ENCODE measurements at regions not wholly inside any gene's neighbourhood (a gene's known extent, or its start where the extent isn't known, plus 50 kb on each side); places are given as distances from the start of the nearest gene placed in this dataset.

DNA sequence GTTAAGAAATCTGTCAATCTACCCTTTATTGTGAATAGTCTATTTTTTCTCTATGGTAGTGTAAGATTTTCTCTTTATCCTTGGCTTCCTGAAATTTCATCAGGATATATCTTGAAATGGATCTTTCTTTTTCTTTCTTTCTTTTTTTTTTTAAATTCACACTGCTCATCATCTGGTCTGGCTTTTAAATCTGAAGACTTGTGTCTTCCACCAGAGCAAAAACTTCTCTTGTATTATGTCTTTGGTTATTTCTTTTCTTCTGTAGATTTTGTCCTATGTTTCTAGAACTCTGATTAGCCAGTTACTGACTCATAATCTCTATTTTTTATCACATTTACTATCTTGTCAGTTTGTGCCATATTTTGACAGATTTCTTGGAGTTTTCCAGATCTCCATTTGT, 133.8 kb upstream of the LMO4 start:
- DNase-seq (ENCODE audit: low read depth) = no peak

DNA sequence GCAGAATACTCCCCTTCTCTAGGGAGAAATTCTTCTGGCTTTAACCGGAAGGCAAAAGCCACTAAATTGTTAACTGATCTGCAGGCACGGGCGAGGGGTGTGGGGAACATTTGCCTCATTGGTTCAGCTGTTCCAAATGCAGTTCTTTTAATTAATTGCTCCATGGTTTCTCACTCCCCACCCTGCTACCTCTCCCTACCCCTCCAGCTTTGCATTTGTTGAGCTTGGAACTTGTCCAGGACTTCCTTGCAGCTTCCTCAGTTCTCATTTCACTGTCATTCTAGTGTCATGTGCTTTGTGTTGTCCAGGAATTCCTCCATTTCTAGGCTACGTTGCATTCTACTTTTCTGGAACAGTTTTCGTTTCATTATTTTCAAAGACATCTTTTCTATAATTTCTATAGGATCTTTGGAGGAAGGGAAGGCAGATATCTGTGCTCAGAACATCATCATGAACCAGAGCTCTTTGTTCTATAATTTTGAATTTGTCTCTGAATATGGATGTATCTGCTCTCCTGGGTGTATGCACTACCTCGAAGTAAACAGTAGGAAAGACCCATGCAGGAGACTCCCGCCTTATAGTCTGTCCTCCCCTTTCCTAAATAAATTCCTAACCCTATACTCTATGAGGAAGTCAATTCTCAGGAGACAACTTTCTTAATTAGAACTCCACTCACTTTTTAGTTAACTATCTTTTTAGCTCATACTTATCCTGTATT, 132.4 kb upstream of the LMO4 start:
- DNase-seq (ENCODE audit: low read depth) = no peak

DNA sequence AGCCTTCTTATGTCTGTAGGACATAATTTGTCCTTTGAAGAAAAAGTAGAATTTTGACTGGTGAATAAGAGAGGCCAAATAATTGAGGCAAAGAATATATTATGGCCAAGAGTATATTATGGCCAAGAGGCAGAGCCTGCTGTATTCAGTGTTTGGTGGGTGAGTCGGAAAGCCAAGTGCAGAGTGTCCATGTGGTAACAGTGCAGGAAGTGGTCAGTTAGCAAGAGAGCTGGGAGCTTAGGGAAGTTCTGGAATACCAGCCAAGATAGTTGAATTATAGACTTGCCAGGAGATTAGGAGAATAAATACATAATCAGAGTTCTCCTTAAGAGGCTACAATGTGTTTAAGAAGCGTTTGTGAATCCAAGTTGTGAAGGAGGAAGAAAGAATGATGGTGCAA, 131.5 kb upstream of the LMO4 start:
- no peak for DNase-seq (ENCODE audit: low read depth)

DNA sequence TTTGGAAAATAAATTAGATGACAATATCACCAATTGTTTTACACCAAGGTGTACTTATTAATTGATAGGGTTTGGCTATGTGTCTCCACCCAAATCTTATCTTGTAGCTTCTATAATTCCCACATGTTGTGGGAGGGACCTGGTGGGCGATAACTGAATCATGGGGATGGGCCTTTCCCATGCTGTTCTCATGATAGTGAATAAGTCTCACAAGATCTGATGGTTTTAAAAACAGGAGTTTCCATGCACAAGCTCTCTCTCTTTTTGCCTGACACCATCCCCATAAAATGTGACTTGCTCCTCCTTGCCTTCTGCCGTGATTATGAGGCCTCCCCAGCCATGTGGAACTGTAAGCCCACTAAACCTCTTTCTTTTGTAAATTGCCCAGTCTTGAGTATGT, 131.0 kb upstream of the LMO4 start:
- no peak for DNase-seq (ENCODE audit: low read depth)

DNA sequence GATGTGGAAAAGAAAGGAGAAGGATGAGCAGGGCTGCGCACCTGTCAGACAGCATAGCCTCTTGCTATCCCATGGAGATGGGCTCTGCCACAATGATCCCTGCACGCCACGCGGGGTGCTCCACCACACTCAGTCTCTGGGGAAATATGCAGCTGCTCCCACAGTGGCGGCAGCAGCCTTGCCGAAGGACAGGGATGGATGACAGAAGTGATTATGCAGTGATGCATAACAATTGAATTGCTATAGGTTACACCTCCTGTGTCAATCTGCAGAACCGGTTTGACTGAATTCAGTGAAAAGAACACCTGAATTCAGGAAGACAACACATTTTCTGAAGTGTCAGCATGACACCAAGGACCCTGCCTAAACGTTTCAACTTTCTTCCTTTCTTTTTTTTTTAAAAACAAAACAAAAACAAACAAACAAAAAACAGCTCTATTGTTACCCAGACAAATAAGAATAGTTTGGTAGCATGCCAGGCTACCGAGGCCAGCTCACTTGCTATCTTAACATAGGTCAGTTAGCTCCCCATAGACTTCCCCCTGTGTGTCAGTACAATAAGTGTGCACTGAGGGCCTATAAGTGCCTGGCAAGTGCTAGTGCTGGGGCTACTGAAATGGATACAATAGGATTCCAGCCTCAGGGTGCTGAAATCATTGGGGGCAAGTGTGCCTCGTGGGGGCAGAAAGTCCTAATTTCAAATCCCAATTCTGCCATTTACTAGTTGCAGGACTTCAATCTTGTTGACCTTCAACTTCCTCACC, 127.6 kb upstream of the LMO4 start:
- DNase-seq (ENCODE audit: low read depth) = no peak

DNA sequence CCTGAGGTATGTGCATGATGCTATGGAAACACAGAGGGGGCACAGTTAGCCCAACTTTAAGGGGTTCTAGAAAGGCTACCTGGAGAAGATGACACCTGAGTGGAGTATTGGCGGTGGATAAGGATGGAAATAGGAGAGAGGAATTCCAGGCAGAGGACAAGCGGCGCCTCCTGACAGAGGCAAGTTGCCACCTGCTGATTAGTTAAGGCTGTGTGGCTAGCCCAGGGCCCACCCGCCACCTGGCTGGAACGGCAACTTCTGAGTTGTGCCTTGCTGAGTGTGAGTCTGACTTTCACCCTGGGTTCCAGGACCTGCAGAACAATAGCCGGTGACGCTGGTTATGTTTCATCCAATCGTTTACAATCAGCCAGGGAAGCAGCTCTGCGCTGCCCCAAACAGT, 126.9 kb upstream of the LMO4 start:
- DNase-seq (ENCODE audit: low read depth) = no peak

DNA sequence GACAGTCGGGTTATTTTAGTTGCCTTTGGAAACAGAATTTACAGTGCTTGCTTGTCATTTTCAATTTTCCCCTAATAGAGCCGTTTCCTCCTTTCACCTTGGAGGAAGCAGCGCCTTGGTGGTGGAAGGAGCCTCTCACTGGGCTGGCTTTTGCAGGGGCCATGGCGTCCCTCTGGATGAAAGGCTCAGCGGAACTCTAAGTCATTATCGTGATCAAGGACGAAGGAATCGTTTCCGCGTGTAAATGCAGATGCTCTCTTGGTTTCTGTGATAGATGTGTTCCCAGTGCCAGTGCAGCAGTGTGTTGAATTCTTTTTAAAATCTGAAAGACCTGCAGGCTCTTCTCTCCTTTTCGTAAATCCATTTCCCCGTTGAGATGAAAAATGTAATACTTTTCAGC, 126.2 kb upstream of the LMO4 start:
- no peak for DNase-seq (ENCODE audit: low read depth)

DNA sequence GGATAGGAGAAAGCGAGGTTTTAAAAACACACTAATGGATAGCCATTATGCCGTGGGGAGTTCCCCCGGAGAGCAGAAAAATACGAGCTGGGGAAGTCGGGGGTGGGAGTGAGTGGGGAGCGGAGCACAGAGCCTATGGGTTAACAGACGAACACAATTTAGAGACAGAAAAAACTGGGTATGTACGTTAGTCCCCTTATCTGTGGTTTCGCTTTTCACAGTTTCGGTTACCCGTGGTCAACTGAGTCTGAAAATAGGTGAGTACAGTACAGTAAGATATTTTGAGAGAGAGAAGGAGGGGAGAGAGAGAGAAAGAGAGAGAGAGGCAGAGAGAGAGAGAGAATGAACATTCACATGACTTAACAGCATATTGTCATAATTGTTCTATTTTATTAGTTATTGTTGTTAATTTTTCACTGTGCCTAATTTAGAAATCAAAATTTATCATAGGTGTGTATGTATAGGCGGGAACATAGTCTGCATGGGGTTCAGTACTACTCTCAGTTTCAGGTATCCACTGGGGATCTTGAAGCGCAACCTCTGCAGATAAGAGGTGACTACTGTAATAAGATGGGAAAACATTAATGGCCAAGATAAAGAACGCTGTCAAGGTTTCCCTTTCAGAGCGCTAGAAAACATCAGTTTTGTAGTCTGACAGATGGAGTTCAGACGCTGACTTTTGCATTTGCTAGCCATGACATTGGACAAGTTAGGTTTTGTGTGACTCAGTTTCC, 125.6 kb upstream of the LMO4 start:
- no peak for DNase-seq (ENCODE audit: low read depth)

DNA sequence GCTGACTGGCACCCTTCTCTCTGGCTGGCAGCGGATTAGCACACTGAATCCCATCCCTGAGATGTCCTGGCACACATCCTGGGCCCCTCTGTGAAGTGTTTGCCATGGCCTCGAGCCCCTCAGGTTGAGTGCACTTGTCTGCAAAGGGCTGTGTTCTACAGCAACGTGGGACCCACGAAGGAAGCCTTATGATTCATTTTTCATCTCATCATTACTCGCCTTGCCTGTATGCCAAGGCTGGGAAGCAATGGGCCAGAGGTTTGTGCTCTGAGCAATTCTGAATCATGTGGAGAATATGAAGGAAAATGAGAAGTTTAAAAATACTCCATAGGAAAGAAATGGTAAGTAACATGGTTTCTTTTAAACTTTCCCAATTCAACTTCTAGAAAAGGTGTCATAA, 124.8 kb upstream of the LMO4 start:
- no peak for DNase-seq (ENCODE audit: low read depth)

DNA sequence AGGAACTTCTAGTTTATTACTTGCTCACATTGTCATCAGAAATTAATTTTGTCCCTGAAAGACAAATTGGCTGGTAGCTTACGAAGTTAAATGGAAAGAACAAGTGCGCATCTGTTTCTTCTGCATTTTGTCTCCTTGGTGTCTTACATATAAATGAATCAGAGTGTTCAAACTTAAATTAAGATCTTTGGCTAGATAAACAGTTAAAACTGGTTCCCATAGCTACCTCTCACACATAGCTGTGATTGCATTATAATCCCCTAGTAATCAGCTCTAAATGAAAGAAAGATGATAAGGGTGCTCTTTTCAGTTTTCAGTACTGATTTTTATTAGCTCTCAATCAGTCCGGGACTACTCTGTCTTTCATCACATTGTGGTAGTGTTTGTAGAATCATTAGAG, 124.2 kb upstream of the LMO4 start:
- DNase-seq (ENCODE audit: low read depth) = no peak

DNA sequence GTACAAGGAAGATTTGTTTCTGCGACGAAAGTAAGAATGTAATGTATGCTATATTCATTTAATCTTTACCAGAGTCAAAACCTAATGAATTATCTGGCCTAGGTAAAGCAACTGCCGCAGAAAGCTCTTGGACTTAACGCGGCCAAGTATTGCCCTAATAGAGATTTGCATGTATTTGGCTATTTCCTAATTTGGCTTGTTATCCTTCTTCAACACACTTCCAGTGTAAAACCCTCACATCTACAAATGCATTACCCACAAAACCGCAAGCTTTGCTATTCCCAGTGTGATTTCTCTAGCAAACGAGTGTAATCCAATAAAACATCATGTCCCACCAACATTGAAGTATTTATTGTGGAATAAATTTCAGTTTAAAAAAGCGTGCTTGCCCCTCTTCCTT, 123.8 kb upstream of the LMO4 start:
- DNase-seq (ENCODE audit: low read depth) = no peak

DNA sequence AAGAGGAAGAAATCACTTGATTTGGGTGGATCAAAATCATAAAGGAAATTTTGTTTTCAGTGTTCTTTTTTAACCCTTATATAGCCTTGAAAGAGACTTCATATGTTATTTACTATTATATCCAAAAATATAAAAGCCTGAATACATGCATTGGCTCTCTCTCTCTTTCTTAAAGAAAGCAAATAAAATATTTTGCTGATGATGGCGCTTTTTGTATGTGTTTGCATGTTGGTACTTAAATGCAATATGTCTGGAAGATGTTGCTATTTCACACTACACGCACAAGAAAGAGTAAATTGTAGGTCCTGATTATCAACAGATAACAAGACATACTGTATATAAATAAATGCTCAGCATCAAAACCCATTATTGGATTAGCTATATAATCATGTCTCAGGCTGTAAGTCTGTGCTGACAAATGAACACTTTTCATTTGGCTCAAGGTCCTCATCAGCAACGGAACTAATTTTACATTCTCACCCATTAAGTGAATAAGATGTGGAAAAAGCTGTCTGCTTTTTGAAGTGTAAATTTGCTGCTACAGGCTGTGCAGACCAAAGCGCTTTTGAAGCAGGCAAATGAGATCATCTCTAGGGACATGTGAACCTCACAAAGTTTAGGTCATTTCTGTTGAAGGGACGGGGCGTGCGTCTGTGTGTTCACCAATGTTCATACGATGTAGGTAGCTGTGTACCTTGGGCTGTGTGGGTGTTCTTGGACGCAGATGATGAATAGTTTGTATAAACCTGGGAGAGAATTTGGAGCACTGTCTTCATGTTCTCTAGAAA, 122.4 kb upstream of the LMO4 start:
- no peak for DNase-seq (ENCODE audit: low read depth)

DNA sequence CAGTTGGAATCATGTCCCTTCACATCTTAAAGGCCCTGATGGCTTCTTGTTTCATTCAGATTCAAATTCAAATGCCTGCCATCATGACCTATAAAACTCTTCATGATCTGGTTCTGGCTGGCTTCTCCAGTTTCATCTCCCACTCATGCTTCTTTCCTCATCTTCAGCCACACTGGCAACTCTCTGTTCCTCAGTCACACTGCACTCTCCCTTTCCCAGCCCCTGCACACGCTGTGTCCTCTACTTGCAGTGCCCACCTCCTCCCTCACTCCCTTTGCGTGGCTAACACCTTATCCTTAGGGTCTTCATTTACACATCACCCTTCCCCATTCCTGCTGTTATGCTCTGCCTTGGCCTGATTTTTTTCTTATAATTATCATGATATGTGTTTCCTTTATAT, 120.6 kb upstream of the LMO4 start:
- DNase-seq (ENCODE audit: low read depth) = no peak

DNA sequence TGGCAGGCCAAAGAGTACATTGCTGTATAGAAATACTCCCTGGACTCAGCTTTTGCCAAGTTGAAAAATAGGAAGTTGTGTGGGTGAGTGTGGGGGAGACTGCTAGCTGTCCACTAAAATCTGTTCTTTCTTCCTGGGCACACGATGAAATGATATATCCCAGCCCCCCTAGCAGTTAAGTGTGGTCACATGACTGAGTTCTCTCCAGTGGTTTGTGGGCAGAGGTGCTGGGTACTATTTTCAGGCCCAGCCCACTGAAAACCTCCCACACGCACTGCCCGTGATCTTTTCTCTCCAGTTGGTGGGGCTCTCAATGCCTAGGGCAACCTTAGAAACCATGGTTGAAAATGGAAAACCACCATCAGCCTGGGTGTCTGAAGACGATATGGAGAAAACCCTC, 119.7 kb upstream of the LMO4 start:
- peak; percentile 53 for DNase-seq (ENCODE audit: low read depth)

DNA sequence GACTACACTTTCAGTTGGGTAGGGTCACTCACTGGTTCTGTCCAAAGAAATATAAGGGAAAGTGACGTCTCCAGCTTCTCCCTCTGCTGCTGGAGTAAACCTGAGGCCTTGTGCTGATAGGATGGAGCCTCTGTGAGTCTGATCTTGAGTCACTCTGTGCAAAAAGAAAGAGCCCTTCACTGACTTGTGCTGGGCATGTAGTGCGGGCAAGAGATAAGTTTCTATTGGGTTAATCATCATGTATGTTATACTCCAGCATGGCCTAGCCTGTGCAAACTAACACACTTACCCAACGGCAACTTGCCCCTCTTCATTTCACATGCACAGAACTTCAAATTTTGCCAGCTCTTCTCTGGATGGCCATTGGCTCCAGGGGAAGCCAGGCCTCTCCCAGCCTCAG, 118.5 kb upstream of the LMO4 start:
- no peak for DNase-seq (ENCODE audit: low read depth)

DNA sequence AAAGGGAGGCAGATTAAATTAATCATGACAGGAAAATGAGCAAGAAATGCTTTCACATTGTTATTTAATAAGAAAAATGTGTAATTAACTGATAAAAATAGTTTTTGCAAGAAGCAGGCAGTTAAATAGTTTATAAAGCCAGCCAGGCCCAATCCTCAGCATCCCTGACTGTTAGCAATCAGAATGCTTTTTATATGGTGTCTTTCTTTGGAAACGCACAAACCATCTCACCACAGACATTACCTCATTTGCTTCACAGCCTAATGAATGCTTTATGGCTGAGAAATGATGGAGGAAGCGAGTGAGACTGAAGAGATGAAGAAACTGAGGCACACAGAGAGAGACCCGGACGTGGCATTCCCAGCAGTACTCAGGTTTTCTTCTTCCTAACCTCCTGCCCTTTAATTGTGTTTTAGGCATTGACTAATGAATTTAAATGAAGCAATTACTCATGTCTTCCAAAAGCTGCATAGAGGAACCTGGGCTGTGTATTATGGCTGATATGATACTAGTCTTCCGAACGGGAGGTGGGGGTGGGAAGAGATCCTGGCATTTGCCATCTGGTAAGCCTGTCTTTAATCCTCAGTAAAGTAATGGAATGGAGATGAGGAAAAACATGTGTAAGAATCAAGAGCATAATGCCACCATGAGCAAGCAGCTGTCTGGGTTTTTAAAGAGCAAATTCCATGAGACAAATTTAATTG, 116.1 kb upstream of the LMO4 start:
- DNase-seq (ENCODE audit: low read depth) = no peak

DNA sequence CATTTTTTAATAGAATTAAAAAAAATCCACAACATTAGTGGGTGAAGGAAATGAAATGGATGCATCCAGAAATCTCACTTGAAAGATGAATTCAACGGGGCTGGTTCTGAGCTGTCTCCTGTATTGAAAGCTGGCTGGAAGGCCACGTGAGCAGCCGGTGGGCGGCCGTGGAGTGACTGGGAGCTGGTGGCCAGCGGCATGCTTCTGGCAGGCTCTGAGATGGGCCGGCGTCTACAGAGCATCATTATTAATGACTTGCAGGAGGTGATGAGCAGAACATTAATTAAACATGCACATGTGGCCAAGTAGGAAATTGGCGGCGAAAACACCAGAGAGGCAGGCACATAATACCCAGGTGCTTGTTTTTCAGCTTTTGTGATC, 115.6 kb upstream of the LMO4 start:
- no peak for DNase-seq (ENCODE audit: low read depth)

DNA sequence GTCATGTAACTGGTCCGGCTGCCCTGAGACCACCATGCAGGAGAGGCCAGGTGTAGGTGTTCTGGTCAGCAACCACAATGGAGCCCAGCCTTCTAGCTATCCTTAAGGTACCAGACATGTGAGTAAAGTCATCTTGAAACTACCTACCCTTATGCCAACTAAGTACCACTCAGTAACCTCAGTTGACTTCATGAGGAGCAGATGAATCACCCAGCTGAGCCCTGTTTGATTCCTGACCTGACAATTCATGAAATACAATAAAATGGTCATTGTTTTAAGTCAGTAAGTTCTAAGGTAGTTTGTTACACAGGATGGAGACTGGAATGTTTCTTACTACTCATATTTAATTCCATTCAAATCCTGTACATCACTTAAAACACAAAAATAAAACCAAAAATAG, 113.1 kb upstream of the LMO4 start:
- DNase-seq (ENCODE audit: low read depth) = no peak

DNA sequence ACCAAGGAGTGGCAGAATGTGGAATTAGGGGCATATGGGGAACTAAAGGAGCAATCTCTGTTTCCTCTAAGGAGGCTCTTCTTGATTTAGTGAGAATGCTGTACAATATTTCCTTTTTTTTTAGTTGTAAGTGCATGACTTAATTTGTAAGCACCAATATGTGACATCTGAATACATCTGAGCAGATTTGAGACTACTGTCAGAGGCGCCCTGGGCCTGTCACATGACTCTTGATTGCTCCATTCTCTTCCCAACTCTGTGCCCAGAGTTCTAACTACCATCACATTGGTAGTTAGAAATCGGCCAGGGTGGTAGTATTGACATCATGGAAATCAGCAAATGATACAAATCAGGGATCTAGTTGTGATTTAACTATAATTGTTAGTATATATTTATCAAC, 110.1 kb upstream of the LMO4 start:
- no peak for DNase-seq (ENCODE audit: low read depth)

DNA sequence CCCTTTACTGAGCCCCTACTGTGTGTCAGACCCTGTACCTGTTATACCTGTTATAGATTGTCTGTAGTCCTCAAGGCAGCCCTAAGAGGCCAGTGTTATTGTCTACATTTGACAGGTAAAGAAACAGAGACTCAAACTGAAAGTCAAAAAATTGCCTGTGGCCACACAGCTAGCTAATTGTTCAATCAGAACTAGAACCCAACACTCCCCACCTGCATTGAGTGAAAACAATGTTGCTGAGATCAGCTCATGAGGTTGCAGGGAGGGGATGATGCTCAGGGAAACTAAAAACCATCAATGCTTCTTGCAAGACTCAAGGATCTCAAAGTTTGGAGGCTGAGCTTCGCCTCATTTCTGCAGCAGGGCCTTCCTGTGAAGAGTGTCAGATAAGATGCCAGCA, 109.5 kb upstream of the LMO4 start:
- no peak for DNase-seq (ENCODE audit: low read depth)

DNA sequence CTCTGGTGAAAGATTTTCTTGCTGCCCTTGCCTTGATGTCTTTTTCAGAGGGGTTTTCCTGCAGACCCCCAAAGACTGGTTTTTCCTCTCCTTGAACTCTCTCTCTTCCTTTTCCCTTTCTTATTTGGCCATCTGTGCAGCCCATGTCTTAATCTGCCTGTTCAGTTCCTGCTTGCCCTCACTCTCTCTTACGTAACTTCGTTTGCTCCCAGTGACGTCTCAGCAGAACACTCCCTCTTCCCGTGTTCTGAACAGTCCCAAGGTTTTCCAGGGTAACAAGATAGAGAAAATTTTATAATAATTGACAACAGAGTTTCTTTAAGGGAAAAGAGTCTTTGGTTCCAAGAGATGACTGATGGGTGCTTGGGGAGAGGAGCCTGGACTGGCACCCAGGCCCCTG, 109.1 kb upstream of the LMO4 start:
- DNase-seq (ENCODE audit: low read depth) = no peak

DNA sequence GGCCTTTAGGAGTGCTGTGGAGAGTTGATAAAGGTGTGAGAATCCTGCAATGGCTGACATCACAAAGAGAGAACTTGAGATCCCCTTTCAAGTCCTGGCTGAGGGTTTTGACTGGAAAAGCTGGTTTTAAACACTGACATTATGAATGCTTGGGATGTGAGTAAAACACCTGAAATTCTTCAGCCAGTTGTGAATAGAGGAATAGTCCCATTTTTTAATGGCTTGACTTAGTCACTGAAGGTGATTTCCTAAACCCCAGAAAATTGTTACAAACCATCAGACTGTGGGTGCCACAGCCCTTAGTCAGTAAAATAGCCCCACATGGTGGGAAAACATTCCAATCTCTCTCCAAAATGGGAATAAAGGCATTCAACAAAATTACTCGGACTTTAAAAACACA, 107.7 kb upstream of the LMO4 start:
- no peak for DNase-seq (ENCODE audit: low read depth)

All from CMK (cell line).